Left renal cortex interstitium (tissue), 4 donors: ENCODE measurements at regions not wholly inside any gene's neighbourhood (a gene's known extent, or its start where the extent isn't known, plus 50 kb on each side); places are given as distances from the start of the nearest gene placed in this dataset.

Source experiments
- DNase-seq, 4 donors: peaks; one replicate each; pipeline ENCODE4 v3.0.0-alpha.2; 2013; ENCODE audit warnings: low read depth in 4 of 4, low spot score in 2 of 4, missing footprints in 1 of 4

GRCh38 chr3:157816296-157816695 lies 289.9 kb downstream of the SHOX2 start:
- no peak for DNase-seq

GRCh38 chr3:157815739-157816138 lies 290.5 kb downstream of the SHOX2 start:
- no peak for DNase-seq

DNA sequence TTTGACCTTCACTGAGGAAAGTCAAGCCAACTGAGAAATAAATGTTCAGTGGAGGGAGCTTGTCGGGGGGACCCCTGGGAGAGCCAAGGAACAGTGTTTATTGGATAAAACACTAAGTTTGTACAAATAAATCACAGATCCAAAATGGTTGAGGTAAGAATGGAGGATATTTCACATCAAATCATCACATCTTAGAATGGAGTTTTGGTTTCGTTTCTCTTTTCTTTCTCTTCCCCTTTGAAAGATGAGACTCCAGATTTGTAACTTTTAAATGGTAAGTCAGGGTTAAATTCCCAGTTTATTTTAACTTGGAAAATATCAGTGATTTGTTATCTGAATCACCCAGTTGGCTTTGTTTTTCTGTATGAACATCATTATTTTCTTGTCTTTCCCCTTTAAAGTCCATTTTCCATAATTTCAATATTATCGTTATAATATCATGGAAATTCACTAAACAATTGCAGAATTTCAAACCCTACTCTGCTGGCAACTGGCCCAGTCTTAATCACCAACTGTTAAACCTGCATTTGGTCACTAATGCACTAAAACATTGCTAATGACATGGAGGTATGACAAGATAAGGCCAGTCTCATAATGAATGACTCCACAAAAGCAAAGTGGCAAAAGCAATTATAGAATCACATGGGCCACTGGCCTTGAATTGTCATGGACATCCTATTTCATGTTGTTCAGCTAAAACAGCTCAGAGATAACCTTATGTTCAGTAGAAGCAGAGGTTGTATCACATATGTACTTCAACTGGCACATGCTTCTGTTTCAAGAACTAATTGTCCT lies 295.1 kb downstream of the SHOX2 start:
- no peak for DNase-seq

- DNase-seq, result no peak
Observed at GRCh38 chr3:157807280-157807679, 298.9 kb downstream of the SHOX2 start.

DNA sequence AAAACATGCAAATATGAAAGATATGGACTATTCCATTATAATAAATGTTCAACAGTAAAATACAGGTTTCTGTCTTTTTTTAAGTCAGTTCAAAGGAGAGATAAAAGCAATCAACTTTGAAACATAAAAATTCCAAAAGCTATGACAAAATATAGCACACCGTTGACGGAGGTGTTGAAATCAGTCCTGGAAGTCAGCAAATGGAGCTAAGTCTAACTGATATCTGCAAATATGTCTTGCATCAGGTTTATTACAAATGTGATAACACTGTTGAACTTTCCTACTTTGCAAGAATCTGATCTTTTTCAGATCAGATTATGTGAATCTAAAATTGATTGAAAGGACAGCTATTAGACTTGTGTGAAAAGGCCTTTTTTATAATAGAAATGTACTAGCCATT lies 300.7 kb downstream of the SHOX2 start:
- DNase-seq, result no peak

DNA sequence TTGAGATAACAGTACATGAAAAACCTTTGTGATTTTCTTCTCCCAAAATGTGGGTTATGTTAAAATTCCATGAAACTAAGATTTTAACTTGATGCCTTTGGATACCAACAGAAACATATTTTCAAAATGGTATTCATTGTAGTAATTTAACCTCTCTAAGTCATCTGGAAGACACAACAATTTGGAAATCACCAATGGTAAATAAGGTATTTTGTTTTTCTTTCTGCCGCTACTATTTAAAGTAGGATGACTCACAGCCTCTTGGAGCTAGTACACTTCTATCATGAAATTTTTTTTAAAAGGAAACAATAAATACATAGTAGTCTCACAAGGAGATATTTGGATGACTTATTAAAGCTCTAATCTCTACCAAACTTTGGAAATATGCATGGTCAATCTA lies 291.6 kb upstream of the VEPH1 start:
- no peak for DNase-seq

DNA sequence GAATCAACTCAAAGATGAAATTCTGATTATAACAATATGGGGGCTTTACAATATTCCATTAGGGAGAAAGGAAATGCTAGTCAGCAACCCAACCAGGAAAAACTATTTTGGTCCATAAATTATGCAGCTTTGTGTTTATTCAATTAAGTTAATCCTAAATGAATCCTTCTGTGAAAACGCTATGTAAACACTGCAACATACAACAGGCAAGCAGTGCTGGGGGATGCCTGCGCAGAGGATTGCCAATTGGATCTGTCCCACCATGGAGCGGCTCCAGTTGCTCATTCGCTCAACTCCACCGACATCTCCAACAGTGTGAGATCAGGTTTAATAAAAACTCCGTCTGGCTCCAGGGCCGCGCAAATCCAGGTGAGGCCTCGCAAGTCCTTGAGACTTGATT lies 290.5 kb upstream of the VEPH1 start:
- no peak for DNase-seq

DNA sequence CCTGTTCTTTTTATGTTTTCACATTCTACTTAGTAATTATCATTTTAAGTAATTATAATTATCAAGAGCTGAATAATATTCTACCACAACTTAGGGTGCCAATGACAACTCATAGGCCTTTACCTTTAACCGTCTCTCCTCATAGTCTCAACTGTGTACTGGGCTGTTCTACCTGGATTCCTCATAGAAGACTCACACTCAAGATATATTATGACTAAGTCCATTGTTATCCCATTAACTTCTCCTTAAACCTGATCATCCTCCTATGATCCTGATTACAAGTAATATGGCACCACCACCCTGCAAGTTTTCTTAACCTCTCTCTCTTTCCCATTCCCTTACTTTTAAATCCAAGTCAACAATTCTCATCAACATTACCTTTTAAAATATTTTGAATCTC lies 285.9 kb upstream of the VEPH1 start:
- DNase-seq, result no peak

- DNase-seq, result no peak
Observed at GRCh38 chr3:157786618-157787017, 283.4 kb upstream of the VEPH1 start.

- no peak for DNase-seq
Observed at GRCh38 chr3:157786211-157786610, 283.0 kb upstream of the VEPH1 start.

- DNase-seq, result no peak
Observed at GRCh38 chr3:157785102-157785826, 282.0 kb upstream of the VEPH1 start.

DNA sequence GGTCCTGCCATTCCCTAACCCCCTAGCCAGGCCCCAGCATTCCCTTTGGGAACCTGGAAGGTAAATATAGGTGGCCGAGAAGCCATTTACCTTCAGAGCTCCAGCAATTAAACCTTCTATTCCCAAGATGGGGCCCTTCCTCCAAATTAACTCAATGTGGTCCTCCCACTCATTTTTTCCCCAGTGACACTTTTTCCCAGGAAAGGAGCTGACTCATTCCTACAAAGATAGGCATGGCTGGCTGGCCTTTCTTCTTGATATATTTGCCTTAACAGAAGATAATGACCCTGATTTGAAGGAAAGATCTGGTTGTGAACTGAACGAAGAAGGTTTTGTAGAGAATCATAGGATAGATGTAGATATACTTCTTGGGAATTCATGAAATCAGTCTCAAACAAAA lies 279.0 kb upstream of the VEPH1 start:
- DNase-seq, result no peak

DNA sequence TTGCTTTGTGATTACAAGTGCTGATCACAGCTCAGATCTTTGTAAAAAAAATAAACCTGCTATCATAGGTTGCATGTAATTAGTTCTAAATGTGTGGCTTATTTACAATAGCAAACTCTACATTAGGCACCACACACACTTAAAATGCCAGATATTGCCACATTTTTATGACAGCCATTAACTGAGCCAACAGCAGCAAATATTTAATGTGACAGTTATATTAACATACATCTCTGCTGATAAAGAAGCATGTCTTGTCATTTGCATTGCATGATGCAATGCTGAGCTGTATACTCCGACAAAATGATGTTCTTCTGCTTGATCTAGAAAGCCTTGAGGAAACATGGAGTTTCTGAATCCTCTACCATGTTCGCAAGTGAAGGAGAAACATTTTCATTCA lies 273.6 kb upstream of the VEPH1 start:
- DNase-seq, result no peak

DNA sequence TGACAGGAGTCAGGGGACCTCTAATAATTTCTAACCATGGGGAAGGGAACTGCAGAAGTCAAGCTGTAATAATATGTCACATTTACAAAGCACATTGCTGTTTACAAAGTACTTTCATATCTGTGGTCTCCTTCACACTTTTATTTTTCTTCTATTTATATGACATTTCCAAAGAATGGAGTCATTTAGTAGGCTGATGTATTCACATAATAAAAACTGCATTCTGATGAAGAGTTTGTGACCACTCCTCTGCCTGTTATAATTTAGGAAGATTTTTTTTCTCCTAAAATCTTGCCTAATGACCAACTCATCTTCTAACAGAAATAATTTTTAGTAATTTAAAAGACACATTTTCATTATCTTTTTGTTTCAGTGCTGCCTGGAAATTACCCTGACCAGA lies 272.2 kb upstream of the VEPH1 start:
- DNase-seq, result no peak

GRCh38 chr3:157769378-157769777 lies 266.2 kb upstream of the VEPH1 start:
- DNase-seq, result no peak

GRCh38 chr3:157767607-157768006 lies 264.4 kb upstream of the VEPH1 start:
- DNase-seq, result no peak

GRCh38 chr3:157763644-157764043 lies 260.4 kb upstream of the VEPH1 start:
- no peak for DNase-seq

- no peak for DNase-seq
Observed at GRCh38 chr3:157759311-157759710, 256.1 kb upstream of the VEPH1 start.

DNA sequence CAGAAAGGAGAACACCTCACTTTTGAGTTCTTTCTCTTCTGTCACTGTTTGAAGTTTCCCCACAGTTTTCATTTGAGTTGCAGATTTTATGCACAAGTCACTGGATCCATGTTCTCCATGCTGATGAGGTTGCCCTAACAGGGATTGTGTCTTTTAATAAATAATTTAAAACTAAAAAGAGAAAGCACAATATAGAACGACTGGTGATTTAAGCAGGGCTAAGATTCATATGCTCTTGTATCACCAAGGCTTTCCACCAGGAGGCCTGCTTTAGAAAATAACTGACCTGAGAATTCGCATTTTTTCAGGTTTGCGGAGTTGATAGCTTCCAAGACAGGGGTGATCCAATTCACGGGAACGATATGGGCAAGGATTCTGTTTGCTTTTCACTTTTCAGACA lies 252.0 kb upstream of the VEPH1 start:
- no peak for DNase-seq

DNA sequence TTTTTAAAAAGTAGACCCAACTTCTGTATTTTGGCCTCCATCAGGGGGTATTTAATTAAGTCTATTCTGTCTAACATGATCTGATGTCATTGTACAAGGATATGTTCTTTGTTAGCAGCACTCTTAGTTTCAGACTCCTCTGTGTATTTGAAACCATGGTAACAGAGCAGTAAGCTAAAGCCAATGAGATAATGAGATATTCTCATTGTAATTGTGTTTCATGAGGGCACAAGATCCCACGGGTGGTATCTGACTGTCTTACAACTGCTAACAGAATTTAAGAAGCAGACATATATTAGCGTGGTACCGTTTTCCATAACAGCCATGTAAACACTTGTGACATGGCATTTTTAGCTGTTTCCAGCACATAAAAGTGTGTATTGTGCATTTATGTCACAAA lies 251.2 kb upstream of the VEPH1 start:
- DNase-seq, result no peak

DNA sequence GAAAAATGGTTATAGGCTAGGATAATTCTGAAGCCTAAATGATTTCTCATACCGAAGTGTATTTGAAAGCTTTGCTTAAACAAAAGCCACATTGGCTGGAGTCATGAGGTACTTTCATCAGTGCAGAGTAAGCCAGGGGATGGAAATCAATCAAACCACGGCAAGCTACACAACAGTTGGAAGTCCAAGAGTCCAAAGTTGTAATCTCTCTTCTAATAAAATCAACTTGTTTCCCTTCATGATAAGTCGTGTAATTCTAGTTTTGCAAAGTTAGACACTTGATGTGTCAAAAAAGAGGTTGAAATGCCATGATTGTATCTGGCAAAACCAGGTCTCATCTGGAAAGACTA lies 250.5 kb upstream of the VEPH1 start:
- DNase-seq, result no peak
